ENCODE measurements at regions not wholly inside any gene's neighbourhood (a gene's known extent, or its start where the extent isn't known, plus 50 kb on each side); places are given as distances from the start of the nearest gene placed in this dataset.
"Not testable (repeated sequence)": the region's sequence is repeated elsewhere in the genome, so short reads cannot be mapped to it uniquely, and the experiment has no call there.

- TF ChIP-seq CTCF (IDR thresholded peaks at IDR 0.05; ENCODE audit: low read depth, low read length): no peak
- no peak for DNase-seq (ENCODE audit: extremely low read depth, low read depth)
Measured at GRCh38 chr5:174455301-174455700, 269.1 kb upstream of the MSX2 start.

GRCh38 chr5:174457141-174457678, 267.2 kb upstream of the MSX2 start:
- DNase-seq (ENCODE audit: extremely low read depth, low read depth): no peak
- TF ChIP-seq CTCF (IDR thresholded peaks at IDR 0.05; ENCODE audit: low read depth, low read length): no peak

- no peak for DNase-seq (ENCODE audit: extremely low read depth, low read depth)
- TF ChIP-seq CTCF (IDR thresholded peaks at IDR 0.05; ENCODE audit: low read depth, low read length): no peak
Measured at GRCh38 chr5:174459071-174459702, 265.2 kb upstream of the MSX2 start.

- no peak for TF ChIP-seq CTCF (IDR thresholded peaks at IDR 0.05; ENCODE audit: low read depth, low read length)
- DNase-seq (ENCODE audit: extremely low read depth, low read depth): no peak
Measured at GRCh38 chr5:174459832-174460448, 264.4 kb upstream of the MSX2 start.

GRCh38 chr5:174462129-174462528, 262.3 kb upstream of the MSX2 start:
- no peak for DNase-seq (ENCODE audit: extremely low read depth, low read depth)
- no peak for TF ChIP-seq CTCF (IDR thresholded peaks at IDR 0.05; ENCODE audit: low read depth, low read length)

- DNase-seq (ENCODE audit: extremely low read depth, low read depth): no peak
- no peak; the same call in none of the 2 replicates for TF ChIP-seq CTCF (IDR thresholded peaks at IDR 0.05; ENCODE audit: low read depth, low read length)
Measured at GRCh38 chr5:174464504-174465165, 259.7 kb upstream of the MSX2 start.

GRCh38 chr5:174471528-174471927, 252.9 kb upstream of the MSX2 start:
- not testable (repeated sequence) for DNase-seq (ENCODE audit: extremely low read depth, low read depth)

Measured in AG09319 (cell line).